ENCODE measurements at regions not wholly inside any gene's neighbourhood (a gene's known extent, or its start where the extent isn't known, plus 50 kb on each side); places are given as distances from the start of the nearest gene placed in this dataset.

DNA sequence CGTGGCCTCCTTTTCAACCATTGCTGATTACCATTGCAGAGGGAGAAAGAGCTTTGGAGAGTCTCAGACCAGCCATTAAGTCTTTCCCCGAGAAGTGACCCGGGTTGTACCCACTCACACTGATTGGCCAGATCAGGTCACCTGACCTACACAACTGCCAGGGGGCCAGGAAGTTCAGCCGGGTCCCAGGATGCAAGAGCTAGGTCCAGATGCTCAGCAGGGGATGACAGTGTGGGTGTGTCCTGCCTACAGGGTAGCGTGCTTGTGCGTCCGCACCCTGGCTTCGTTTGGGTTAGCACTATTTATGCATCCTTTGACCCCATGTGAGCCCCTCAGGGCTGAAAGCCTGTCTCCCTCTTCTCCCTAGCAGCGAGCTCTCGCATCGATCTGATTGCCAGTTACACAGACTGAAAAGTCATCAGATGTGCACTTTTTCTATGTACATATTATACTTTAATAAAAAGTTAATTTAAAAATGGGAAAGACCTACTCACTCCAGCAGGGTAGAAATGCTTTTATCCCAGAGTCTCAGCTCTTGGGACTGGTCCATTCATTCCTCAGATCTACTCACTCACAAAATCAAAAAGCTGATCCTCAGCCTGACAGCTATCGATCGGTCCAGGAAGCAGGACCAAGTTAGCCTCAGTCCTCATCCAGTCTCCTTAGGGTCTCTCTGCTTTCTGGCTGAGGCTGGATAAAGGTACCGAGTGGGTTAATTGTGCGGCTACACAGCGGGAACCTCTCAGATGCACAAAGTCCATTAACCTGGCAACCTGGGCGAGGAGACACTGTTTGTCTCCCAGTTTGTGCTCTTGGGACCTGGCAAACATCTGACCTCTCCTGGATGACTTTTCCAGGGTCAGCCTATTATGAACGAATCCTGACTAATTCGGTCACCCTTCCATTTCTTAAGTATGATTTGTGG is 68.0 kb downstream of the SERPINA3 start (continued):
- TF ChIP-seq THAP8 (CRISPR knock-in tag; IDR thresholded peaks at IDR 0.05; ENCODE audit: borderline replicate concordance): no peak
- no peak for TF ChIP-seq MAF1 (CRISPR knock-in tag; IDR thresholded peaks at IDR 0.05; ENCODE audit: borderline replicate concordance)
- TF ChIP-seq, protein P1, sequence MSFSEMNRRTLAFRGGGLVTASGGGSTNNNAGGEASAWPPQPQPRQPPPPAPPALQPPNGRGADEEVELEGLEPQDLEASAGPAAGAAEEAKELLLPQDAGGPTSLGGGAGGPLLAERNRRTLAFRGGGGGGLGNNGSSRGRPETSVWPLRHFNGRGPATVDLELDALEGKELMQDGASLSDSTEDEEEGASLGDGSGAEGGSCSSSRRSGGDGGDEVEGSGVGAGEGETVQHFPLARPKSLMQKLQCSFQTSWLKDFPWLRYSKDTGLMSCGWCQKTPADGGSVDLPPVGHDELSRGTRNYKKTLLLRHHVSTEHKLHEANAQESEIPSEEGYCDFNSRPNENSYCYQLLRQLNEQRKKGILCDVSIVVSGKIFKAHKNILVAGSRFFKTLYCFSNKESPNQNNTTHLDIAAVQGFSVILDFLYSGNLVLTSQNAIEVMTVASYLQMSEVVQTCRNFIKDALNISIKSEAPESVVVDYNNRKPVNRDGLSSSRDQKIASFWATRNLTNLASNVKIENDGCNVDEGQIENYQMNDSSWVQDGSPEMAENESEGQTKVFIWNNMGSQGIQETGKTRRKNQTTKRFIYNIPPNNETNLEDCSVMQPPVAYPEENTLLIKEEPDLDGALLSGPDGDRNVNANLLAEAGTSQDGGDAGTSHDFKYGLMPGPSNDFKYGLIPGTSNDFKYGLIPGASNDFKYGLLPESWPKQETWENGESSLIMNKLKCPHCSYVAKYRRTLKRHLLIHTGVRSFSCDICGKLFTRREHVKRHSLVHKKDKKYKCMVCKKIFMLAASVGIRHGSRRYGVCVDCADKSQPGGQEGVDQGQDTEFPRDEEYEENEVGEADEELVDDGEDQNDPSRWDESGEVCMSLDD (CRISPR knock-in tag; IDR thresholded peaks at IDR 0.05; ENCODE audit: borderline replicate concordance): no peak
- TF ChIP-seq NCOA1 (CRISPR knock-in tag; IDR thresholded peaks at IDR 0.05): no peak
- TF ChIP-seq, protein P2, sequence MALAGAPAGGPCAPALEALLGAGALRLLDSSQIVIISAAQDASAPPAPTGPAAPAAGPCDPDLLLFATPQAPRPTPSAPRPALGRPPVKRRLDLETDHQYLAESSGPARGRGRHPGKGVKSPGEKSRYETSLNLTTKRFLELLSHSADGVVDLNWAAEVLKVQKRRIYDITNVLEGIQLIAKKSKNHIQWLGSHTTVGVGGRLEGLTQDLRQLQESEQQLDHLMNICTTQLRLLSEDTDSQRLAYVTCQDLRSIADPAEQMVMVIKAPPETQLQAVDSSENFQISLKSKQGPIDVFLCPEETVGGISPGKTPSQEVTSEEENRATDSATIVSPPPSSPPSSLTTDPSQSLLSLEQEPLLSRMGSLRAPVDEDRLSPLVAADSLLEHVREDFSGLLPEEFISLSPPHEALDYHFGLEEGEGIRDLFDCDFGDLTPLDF (CRISPR knock-in tag; IDR thresholded peaks at IDR 0.05): peak; percentile 42; the same call in 1 of the 2 replicates
- peak; percentile 59; the same call in 1 of the 2 replicates for TF ChIP-seq ZSCAN25 (CRISPR knock-in tag; IDR thresholded peaks at IDR 0.05)
- no peak for TF ChIP-seq GMEB2 (CRISPR knock-in tag; IDR thresholded peaks at IDR 0.05; ENCODE audit: low read depth)
- no peak for TF ChIP-seq ZBTB34 (CRISPR knock-in tag; IDR thresholded peaks at IDR 0.05)
- TF ChIP-seq ETS1 (CRISPR knock-in tag; IDR thresholded peaks at IDR 0.05): no peak
- TF ChIP-seq, protein P3, sequence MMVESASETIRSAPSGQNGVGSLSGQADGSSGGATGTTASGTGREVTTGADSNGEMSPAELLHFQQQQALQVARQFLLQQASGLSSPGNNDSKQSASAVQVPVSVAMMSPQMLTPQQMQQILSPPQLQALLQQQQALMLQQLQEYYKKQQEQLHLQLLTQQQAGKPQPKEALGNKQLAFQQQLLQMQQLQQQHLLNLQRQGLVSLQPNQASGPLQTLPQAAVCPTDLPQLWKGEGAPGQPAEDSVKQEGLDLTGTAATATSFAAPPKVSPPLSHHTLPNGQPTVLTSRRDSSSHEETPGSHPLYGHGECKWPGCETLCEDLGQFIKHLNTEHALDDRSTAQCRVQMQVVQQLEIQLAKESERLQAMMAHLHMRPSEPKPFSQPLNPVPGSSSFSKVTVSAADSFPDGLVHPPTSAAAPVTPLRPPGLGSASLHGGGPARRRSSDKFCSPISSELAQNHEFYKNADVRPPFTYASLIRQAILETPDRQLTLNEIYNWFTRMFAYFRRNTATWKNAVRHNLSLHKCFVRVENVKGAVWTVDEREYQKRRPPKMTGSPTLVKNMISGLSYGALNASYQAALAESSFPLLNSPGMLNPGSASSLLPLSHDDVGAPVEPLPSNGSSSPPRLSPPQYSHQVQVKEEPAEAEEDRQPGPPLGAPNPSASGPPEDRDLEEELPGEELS (CRISPR knock-in tag; IDR thresholded peaks at IDR 0.05): peak; percentile 36; the same call in 1 of the 2 replicates
- no peak for TF ChIP-seq ZNF382 (CRISPR knock-in tag; IDR thresholded peaks at IDR 0.05; ENCODE audit: borderline replicate concordance)
- TF ChIP-seq ZBTB43 (CRISPR knock-in tag; conservative IDR thresholded peaks at IDR 0.05): no peak

Measured in HepG2 (cell line).